DND-41 (cell line): ENCODE measurements at regions not wholly inside any gene's neighbourhood (a gene's known extent, or its start where the extent isn't known, plus 50 kb on each side); places are given as distances from the start of the nearest gene placed in this dataset.

Experiments used
- ATAC-seq: fragments of 200-7000 bp; cut with Tn5 transposase; 3 replicates; pipeline ENCODE4 v1.9.1; 2021; ENCODE audit warnings: low read depth; ENCODE audit not compliant: insufficient read depth
- DNase-seq: peaks from one replicate; pipeline ENCODE4 v3.0.0-alpha.2; 2020
- H2AFZ ChIP-seq: 2 replicates; pipeline ENCODE4 v1.6.0; 2012; ENCODE audit warnings: low read depth, low read length
- H3K27ac ChIP-seq: 2 replicates; pipeline ENCODE4 v1.5.1; 2012; ENCODE audit warnings: low read length, inconsistent platforms
- H3K27me3 ChIP-seq: fragments of 200-600 bp; sonication (generic); 2 replicates; pipeline ENCODE4 v1.6.0; 2012; ENCODE audit warnings: low read length, mild to moderate bottlenecking, inconsistent platforms; ENCODE audit not compliant: insufficient read depth, poor library complexity
- H3K36me3 ChIP-seq: 2 replicates; pipeline ENCODE4 v1.5.1; 2012; ENCODE audit warnings: low read length, inconsistent platforms; ENCODE audit not compliant: insufficient read depth
- H3K4me1 ChIP-seq: 2 replicates; pipeline ENCODE4 v1.5.1; 2012; ENCODE audit warnings: mild to moderate bottlenecking, low read length; ENCODE audit not compliant: insufficient read depth
- H3K4me2 ChIP-seq: 2 replicates; pipeline ENCODE4 v1.6.0; 2012; ENCODE audit warnings: mild to moderate bottlenecking, moderate library complexity, low read length, inconsistent platforms; ENCODE audit not compliant: insufficient read depth
- H3K4me3 ChIP-seq, 2 experiments: fragments of 200-600 bp in 1 of 2; shearing (Covaris generic) in 1 of 2; 2 replicates each; pipeline ENCODE4 v1.5.1; 2012 to 2016; ENCODE audit warnings: inconsistent platforms in 2 of 2, low read length in 2 of 2, mild to moderate bottlenecking in 2 of 2, low read depth in 1 of 2, moderate library complexity in 1 of 2
- H3K79me2 ChIP-seq: 2 replicates; pipeline ENCODE4 v1.6.0; 2012; ENCODE audit warnings: low read length, inconsistent platforms; ENCODE audit not compliant: insufficient read depth
- H3K9ac ChIP-seq: 2 replicates; pipeline ENCODE4 v1.6.0; 2012; ENCODE audit warnings: low read depth, mild to moderate bottlenecking, inconsistent platforms, low read length, moderate library complexity
- H3K9me3 ChIP-seq: 2 replicates; pipeline ENCODE4 v1.5.1; 2012; ENCODE audit warnings: low read length, moderate library complexity, mild to moderate bottlenecking, inconsistent platforms; ENCODE audit not compliant: insufficient read depth, severe bottlenecking
- H4K20me1 ChIP-seq: 2 replicates; pipeline ENCODE4 v1.6.0; 2012; ENCODE audit warnings: low read length; ENCODE audit not compliant: insufficient read depth
- EZH2 ChIP-seq: IDR thresholded peaks from 3 replicates; pipeline ENCODE4 v1.6.1; 2012; ENCODE audit warnings: borderline replicate concordance, low read depth, mild to moderate bottlenecking, moderate library complexity, low read length, inconsistent platforms; ENCODE audit not compliant: severe bottlenecking
- TF ChIP-seq, protein P1 (sequence below): IDR thresholded peaks from 2 replicates; pipeline ENCODE4 v1.5.1; 2012; ENCODE audit warnings: borderline replicate concordance, low read length, moderate library complexity, mild to moderate bottlenecking; ENCODE audit not compliant: poor library complexity, severe bottlenecking; ENCODE audit errors: extremely low read depth

DNA sequence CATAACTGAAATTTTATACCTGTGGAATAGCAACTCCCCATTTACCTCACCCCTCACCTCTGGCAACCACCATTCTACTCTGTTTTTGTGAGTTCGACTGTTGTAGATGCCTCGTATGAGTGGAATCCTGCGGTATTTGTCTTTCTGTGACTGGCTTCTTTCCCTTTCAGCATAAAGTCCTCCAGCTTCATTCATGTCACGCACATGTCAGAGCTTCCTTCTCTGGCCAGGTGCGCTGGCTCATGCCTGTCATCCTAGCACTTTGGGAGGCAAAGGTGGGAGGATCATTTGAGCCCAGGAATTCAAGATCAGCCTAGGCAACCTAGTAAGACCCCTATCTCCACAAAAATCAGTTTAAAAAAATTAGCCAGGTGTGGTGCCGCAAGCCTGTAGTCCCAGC, 278.4 kb downstream of the PARN start:
- H3K4me1 ChIP-seq, result no peaks in the 10 kb centered on the region
- no peaks in the 10 kb centered on the region for H3K9me3 ChIP-seq
- no peak overlapping the region for H3K9ac ChIP-seq
- no peak for DNase-seq
- H3K27ac ChIP-seq, result no peak overlapping the region
- no peak overlapping the region for H3K4me2 ChIP-seq
- H3K27me3 ChIP-seq, result no peaks in the 10 kb centered on the region
- no peak overlapping the region for H3K4me3 ChIP-seq
- no peak overlapping the region for H2AFZ ChIP-seq
- H4K20me1 ChIP-seq, result no peaks in the 10 kb centered on the region
- H3K36me3 ChIP-seq, result no peaks in the 10 kb centered on the region
- no peaks in the 10 kb centered on the region for H3K79me2 ChIP-seq
- ATAC-seq, result no peak
- TF ChIP-seq EZH2, result no peak
- TF ChIP-seq, protein P1, sequence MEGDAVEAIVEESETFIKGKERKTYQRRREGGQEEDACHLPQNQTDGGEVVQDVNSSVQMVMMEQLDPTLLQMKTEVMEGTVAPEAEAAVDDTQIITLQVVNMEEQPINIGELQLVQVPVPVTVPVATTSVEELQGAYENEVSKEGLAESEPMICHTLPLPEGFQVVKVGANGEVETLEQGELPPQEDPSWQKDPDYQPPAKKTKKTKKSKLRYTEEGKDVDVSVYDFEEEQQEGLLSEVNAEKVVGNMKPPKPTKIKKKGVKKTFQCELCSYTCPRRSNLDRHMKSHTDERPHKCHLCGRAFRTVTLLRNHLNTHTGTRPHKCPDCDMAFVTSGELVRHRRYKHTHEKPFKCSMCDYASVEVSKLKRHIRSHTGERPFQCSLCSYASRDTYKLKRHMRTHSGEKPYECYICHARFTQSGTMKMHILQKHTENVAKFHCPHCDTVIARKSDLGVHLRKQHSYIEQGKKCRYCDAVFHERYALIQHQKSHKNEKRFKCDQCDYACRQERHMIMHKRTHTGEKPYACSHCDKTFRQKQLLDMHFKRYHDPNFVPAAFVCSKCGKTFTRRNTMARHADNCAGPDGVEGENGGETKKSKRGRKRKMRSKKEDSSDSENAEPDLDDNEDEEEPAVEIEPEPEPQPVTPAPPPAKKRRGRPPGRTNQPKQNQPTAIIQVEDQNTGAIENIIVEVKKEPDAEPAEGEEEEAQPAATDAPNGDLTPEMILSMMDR, result no peak

DNA sequence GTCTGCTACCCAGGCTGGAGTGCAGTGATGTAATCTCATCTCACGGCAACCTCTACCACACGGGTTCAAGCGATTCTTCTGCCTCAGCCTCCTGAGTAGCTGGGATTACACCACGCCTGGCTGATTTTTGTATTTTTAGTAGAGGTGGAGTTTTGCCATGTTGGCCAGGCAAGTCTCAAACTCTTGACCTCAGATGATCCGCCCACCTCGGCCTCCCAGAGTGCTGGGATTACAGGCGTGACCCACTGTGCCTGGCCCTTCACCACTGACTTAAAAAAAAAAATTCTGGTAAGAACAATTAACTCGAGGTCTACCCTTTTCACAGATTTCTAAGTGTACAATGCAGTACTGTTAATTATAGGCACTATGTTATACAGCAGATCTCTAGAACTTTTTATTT, 279.4 kb downstream of the PARN start:
- Histone ChIP-seq H2AFZ (no peak overlapping the region), H3K4me1 (no peaks in the 10 kb centered on the region), H3K4me2 (no peak overlapping the region), H3K27ac (no peak overlapping the region), H4K20me1 (no peaks in the 10 kb centered on the region), H3K4me3 (no peak overlapping the region), H3K79me2 (no peaks in the 10 kb centered on the region), H3K9me3 (no peaks in the 10 kb centered on the region), H3K36me3 (no peaks in the 10 kb centered on the region), H3K27me3 (no peaks in the 10 kb centered on the region), H3K9ac (no peak overlapping the region)
- TF ChIP-seq, protein P1, result no peak
- TF ChIP-seq EZH2, result no peak
- DNase-seq, result no peak
- ATAC-seq, result no peak

DNA sequence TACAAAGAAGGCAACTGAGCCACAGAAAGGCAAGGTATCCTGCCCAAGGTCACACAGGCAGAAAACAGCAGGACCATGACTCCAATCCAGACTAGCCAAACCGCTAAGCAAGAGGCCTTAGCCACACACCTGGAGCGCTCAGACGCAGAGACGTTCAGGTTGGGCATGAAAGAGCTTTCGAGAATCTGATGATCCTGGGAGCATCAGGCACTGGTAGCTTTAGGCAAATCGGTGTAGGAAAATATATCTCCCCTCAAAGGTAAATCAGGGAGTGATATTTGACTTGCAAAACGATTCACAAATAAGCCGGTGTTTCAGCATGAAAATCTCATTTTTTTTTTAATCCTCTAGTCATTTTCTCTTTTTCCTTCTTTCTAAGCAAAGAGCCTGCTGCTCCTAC, 279.0 kb downstream of the MRTFB start:
- Histone ChIP-seq H3K36me3 (no peaks in the 10 kb centered on the region), H3K4me2 (no peak overlapping the region), H3K79me2 (no peaks in the 10 kb centered on the region), H4K20me1 (no peaks in the 10 kb centered on the region), H3K27me3 (no peaks in the 10 kb centered on the region), H3K4me1 (no peaks in the 10 kb centered on the region), H2AFZ (no peak overlapping the region), H3K27ac (no peak overlapping the region), H3K9me3 (no peaks in the 10 kb centered on the region), H3K4me3 (no peak overlapping the region), H3K9ac (no peak overlapping the region)
- ATAC-seq, result no peak
- TF ChIP-seq, protein P1, result no peak
- no peak for DNase-seq

DNA sequence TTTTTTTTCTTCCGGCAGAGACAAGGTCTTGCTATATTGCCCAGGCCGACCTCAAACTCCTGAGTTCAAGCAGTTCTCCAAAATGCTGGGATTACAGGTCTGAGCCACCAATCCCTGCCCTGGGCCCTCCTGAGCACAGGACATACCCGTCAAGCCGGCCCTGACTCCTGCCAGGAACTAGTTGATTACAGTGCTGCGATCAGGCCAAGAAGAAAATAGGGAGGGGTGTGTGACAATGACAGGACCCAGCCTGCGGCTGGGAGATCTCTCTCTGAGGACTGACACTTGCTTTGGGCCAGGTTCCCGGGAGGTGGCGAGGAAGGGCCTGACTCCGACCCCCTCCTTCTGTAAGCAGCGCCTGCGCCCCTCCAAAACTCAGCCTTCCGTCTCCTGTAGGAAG, 276.6 kb downstream of the MRTFB start:
- no peak for DNase-seq
- Histone ChIP-seq H2AFZ (no peak overlapping the region), H3K79me2 (no peaks in the 10 kb centered on the region), H3K9me3 (no peaks in the 10 kb centered on the region), H3K4me1 (no peaks in the 10 kb centered on the region), H3K4me2 (no peak overlapping the region), H3K9ac (no peak overlapping the region), H4K20me1 (no peaks in the 10 kb centered on the region), H3K36me3 (no peaks in the 10 kb centered on the region), H3K4me3 (no peak overlapping the region), H3K27me3 (no peaks in the 10 kb centered on the region), H3K27ac (no peak overlapping the region)
- ATAC-seq, result no peak
- TF ChIP-seq, protein P1, result no peak
- TF ChIP-seq EZH2, result no peak
